SJCRH30 (cell line): ENCODE measurements at regions not wholly inside any gene's neighbourhood (a gene's known extent, or its start where the extent isn't known, plus 50 kb on each side); places are given as distances from the start of the nearest gene placed in this dataset.

ENCODE experiments used
- DNase-seq, 2 experiments: peaks; one replicate each; pipeline ENCODE4 v3.0.0-alpha.2; 2015 to 2020
- H3K27ac ChIP-seq: fragments of 250-450 bp; sonication (Bioruptor Pico); 2 replicates; pipeline ENCODE4 v1.5.1; 2020; ENCODE audit warnings: mild to moderate bottlenecking, moderate library complexity
- H3K27me3 ChIP-seq: fragments of 250-450 bp; sonication (Bioruptor Pico); 2 replicates; pipeline ENCODE4 v1.5.1; 2020; ENCODE audit warnings: mild to moderate bottlenecking, moderate library complexity
- H3K36me3 ChIP-seq: fragments of 250-450 bp; sonication (Bioruptor Pico); 2 replicates; pipeline ENCODE4 v1.5.1; 2020; ENCODE audit warnings: mild to moderate bottlenecking, moderate library complexity
- H3K4me1 ChIP-seq: fragments of 250-450 bp; sonication (Bioruptor Pico); 2 replicates; pipeline ENCODE4 v1.5.1; 2020; ENCODE audit warnings: mild to moderate bottlenecking, moderate library complexity
- H3K4me3 ChIP-seq: fragments of 250-450 bp; sonication (Bioruptor Pico); 2 replicates; pipeline ENCODE4 v1.5.1; 2020; ENCODE audit warnings: mild to moderate bottlenecking, moderate library complexity
- H3K9me3 ChIP-seq: fragments of 250-450 bp; sonication (Bioruptor Pico); replicated peaks from 2 replicates; pipeline ENCODE4 v1.5.1; 2020; ENCODE audit warnings: mild to moderate bottlenecking, moderate library complexity

DNA sequence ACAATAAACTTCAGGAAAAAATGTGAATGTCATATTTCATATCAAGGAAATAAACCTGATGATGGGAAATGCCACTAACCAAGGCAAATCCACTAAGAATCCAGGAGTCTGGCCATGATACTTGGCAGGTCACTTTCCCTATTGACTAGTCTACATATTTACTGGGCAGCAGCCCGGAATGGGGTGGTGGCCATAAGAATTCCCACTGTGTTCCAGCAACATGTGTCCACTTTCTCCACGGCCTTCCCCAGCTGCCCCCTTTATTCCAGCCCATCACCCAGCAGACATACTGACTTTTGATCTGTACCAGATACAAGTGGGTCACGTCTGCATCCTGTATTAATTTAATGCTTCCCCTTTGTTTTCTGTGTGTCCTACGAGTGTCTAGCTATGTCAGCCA, 234.5 kb upstream of the PRDM1 start:
- no peaks in the 10 kb centered on the region for H3K27me3 ChIP-seq
- DNase-seq = no peak
- H3K4me3 ChIP-seq = no peak overlapping the region
- no peaks in the 10 kb centered on the region for H3K36me3 ChIP-seq
- H3K27ac ChIP-seq = no peak overlapping the region
- no peaks in the 10 kb centered on the region for H3K4me1 ChIP-seq
- H3K9me3 ChIP-seq = no peaks in the 10 kb centered on the region

DNA sequence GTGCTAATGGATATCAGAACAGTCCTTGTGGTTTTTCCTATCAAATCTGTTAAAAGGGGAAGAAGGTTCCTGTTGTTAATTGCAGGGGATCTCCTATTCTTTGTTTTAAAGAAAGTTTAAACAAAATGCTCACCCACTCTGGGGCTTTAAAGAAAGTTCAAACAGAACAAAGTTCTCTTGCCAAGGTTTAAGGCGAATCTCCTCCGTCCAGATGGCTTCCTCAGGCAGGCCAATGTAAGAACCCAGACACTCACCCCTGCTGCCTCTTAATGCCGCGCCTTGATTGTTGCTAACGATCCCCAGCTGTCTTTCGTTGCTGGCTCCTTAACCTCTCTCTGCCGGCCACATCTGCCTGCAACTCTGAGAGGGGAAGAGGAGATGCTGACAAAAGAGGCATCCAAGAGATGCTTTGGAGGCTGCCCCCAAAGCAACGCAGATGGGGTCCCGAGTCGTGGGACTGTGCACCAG, 235.0 kb upstream of the PRDM1 start:
- no peaks in the 10 kb centered on the region for H3K36me3 ChIP-seq
- no peaks in the 10 kb centered on the region for H3K4me1 ChIP-seq
- H3K27ac ChIP-seq = no peak overlapping the region
- no peak overlapping the region for H3K4me3 ChIP-seq
- H3K9me3 ChIP-seq = no peaks in the 10 kb centered on the region
- no peaks in the 10 kb centered on the region for H3K27me3 ChIP-seq
- DNase-seq = no peak

DNA sequence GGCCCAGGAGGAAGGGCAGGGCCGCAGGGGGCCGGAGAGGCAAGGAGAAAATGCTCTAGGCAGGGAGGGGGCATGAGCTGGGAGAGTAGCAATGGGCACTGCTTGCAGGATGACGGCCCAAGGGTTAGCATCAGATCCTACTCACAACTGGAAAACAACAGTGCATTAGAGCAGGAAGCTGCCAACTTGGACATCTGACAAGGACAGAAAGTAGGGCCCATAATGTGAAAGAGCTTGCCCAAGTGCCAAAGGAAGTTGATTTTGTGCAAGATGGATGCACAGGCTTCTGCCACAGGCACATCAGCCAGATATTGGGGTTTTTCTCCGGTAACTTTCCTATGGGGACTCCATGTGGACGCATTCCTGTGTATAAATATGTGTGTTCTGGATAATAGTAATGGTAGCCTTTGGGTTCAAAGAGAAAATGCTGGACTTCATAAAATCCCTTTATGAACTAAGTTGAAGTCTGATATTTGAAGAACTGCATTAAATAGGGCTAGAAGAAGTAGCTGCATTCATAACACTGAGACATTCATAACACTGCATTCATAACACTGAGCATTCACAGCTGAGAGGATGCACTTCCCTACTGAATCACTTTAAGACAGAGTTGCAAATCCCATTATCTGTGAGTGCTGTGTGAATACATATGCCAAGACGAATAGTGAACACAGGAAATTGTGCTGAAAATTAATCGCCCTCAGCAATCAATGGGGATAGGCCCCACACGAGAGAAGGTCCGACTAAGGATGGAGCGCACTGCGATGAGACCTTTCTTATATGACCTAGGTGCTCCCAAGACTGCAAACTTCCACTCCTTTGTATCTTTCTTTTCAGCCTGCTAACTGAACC, 235.6 kb upstream of the PRDM1 start:
- Histone ChIP-seq H3K27me3 (no peaks in the 10 kb centered on the region), H3K27ac (no peak overlapping the region), H3K4me1 (no peaks in the 10 kb centered on the region), H3K9me3 (no peaks in the 10 kb centered on the region), H3K36me3 (no peaks in the 10 kb centered on the region), H3K4me3 (no peak overlapping the region)
- DNase-seq = no peak

DNA sequence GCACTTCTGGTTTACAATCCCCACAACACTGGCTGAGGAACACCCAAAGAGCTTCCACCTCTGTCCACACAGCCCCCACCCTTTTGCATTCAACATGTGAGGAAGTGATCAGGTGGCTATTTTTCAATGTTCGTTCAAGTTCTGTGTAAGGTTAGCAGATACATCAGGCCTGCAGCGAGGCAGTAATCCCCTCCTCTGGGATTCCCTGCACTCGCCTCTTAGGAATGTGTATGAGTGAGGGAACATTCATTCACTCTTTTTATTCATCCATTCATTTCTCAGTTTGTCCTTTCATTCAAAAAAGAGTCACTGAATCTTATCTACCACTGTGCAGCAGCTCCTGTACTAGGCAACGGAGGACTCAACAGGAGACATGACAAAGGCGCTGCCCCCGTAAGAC, 236.4 kb upstream of the PRDM1 start:
- no peak for DNase-seq
- H3K4me3 ChIP-seq = no peak overlapping the region
- no peaks in the 10 kb centered on the region for H3K36me3 ChIP-seq
- no peaks in the 10 kb centered on the region for H3K27me3 ChIP-seq
- no peaks in the 10 kb centered on the region for H3K9me3 ChIP-seq
- H3K27ac ChIP-seq = no peak overlapping the region
- no peaks in the 10 kb centered on the region for H3K4me1 ChIP-seq

DNA sequence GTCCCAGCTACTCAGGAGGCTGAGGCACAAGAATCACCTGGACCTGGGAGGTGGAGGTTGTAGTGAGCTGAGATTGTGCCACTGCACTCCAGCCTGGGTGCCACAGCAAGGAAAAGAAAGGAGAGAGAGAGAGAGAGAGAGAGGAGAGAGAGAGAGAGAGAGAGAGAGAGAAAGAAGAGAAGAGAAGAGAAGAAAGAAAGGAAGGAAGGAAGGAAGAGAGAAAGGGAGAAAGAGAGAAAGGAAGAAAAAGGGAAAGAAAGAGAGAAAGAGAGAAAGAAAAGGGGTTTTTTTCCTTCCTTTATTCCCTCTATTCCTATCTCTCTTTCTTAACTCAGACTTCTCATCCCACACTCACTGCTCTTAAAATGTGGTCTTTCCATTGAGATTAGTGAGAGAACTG, 238.7 kb upstream of the PRDM1 start:
- no peaks in the 10 kb centered on the region for H3K4me1 ChIP-seq
- no peak overlapping the region for H3K27ac ChIP-seq
- no peak overlapping the region for H3K4me3 ChIP-seq
- no peaks in the 10 kb centered on the region for H3K36me3 ChIP-seq
- H3K27me3 ChIP-seq = no peaks in the 10 kb centered on the region
- H3K9me3 ChIP-seq = no peaks in the 10 kb centered on the region
- DNase-seq = no peak

DNA sequence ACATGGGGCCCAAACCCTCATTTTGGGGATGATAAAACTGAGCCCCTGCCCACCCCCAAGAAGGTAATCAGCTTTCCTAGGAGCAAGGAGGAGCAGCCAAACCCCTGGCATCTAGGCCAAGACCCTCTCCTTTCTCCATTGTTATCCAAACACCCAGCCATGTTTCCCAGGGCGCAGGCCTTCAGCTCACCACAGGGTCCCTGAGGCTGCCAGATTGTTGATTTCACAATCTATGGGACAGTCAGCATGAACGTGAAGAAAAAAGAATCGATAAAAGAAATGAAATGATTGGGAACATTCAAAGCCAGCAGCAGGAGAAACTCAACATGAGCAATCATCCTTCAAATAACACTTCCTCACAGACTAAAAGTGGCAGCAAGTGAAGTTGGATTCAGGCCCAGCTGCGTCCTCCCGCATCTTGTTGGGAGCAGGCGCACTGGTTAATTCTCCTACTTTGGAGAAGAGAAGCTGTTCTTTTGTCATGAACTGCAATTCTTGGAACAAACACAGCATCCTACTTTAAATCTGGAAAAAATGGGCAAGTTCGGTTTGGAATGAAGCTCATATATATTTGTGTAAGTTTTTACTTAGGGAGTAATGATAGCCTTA, 241.8 kb upstream of the PRDM1 start:
- Histone ChIP-seq H3K9me3 (no peaks in the 10 kb centered on the region), H3K4me1 (no peaks in the 10 kb centered on the region), H3K36me3 (no peaks in the 10 kb centered on the region), H3K27ac (no peak overlapping the region), H3K27me3 (no peaks in the 10 kb centered on the region), H3K4me3 (no peak overlapping the region)
- DNase-seq = no peak

DNA sequence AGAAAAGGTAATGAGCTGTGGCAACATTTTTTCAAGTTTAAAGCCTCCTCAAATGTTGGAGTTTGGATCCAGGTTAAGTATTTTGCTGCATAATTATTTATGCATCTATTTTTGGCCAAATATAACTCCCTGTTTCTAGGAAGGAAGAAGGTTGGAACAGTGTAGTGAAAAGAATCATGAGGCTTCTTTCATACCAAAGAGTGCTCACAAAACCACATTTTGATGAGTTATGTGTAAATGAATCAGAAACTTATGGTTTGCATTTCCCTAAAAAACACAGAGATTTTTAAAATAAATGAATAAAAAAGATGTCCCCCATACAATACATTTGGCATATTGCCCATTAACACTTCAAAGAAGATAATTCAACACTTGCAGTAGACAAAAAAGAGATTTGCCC, 246.9 kb upstream of the PRDM1 start:
- no peak overlapping the region for H3K27ac ChIP-seq
- no peak overlapping the region for H3K4me3 ChIP-seq
- no peak for DNase-seq
- H3K36me3 ChIP-seq = no peaks in the 10 kb centered on the region
- no peaks in the 10 kb centered on the region for H3K27me3 ChIP-seq
- no peaks in the 10 kb centered on the region for H3K4me1 ChIP-seq
- H3K9me3 ChIP-seq = no peaks in the 10 kb centered on the region

DNA sequence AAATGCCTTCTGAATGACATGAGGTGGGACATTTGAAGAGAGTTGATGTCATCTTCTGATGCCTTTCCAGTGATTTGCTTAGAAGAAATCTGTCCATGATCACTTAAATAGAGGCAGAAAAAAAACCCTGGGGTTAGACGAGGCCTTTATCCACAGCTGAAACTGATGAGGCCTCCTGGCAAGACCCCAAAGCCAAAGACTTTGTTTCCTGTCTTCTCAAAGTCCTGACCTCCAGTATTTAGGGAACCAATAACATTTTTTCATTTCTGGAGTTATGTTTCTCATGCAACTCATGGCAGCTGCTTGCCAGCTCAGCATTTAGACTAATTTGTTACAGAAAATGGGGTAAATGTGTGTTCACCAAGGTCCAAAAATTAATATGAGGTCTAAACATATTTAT, 248.0 kb upstream of the PRDM1 start:
- DNase-seq = no peak
- Histone ChIP-seq H3K36me3 (no peaks in the 10 kb centered on the region), H3K27me3 (no peaks in the 10 kb centered on the region), H3K4me3 (no peak overlapping the region), H3K4me1 (no peaks in the 10 kb centered on the region), H3K9me3 (no peaks in the 10 kb centered on the region), H3K27ac (no peak overlapping the region)

DNA sequence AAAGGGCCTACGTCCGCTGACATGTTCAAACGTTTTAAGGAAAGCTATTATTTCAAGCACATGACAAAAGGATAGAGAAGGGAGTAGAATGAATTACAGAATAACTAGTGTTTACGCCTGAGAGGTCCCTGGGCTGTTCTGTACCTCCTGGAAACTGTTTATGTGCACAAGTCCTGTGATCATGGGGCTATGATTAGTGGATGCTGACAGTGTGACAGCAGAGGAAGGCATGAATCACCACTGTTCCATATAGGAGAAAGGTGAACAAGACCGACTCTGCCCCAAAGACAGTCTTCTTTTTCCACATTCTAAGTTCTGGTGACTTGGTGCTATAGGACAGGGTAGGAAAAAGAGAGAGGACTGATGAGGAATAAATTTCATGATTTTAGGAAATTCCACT, 249.2 kb upstream of the PRDM1 start:
- Histone ChIP-seq H3K36me3 (no peaks in the 10 kb centered on the region), H3K9me3 (no peaks in the 10 kb centered on the region), H3K4me3 (no peak overlapping the region), H3K27me3 (no peaks in the 10 kb centered on the region), H3K4me1 (no peaks in the 10 kb centered on the region), H3K27ac (no peak overlapping the region)
- DNase-seq = no peak

DNA sequence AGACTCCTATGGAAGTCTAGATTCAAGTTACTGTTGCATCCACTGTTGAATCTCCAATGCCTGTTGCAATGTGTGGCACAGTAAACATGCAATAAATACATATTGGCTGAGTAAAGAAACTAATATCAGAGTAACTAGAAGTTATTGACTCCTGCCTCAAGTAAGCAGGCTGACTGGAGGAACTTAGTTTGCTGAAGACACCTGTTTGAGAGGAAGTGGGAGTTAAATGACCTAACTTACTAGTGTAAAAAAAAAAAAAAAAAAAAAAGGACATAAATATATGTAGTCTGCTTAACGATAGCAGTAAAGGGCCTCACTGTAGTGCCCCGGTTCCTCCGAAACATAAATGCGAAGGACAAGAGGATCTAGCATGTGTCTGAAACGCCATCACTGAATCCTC, 249.8 kb upstream of the PRDM1 start:
- no peak for DNase-seq
- Histone ChIP-seq H3K36me3 (no peaks in the 10 kb centered on the region), H3K4me1 (no peaks in the 10 kb centered on the region), H3K4me3 (no peak overlapping the region), H3K27ac (no peak overlapping the region), H3K27me3 (no peaks in the 10 kb centered on the region), H3K9me3 (no peaks in the 10 kb centered on the region)

DNA sequence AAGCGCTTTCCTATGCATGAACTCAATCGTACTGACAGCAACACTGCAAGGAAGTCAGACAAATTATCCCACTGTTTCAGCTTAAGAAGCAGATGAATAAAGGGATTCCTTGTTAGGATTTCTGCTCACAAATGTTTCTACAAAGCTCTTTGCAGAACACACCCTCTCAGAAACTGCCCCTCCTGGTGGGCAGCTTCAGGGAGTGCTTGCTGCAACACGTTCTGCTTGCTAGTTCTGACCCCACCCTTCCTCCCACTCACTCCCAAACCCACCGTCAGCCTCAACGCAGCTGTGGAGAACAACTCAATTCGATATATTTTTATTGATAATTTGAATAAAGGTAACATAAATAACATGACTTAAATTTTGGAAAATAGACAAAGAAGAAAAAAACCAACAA, 250.8 kb upstream of the PRDM1 start:
- Histone ChIP-seq H3K4me1 (no peaks in the 10 kb centered on the region), H3K27me3 (no peaks in the 10 kb centered on the region), H3K36me3 (no peaks in the 10 kb centered on the region), H3K27ac (no peak overlapping the region), H3K9me3 (no peaks in the 10 kb centered on the region), H3K4me3 (no peak overlapping the region)
- peak in 1 of 2 experiments; percentile 11 for DNase-seq

DNA sequence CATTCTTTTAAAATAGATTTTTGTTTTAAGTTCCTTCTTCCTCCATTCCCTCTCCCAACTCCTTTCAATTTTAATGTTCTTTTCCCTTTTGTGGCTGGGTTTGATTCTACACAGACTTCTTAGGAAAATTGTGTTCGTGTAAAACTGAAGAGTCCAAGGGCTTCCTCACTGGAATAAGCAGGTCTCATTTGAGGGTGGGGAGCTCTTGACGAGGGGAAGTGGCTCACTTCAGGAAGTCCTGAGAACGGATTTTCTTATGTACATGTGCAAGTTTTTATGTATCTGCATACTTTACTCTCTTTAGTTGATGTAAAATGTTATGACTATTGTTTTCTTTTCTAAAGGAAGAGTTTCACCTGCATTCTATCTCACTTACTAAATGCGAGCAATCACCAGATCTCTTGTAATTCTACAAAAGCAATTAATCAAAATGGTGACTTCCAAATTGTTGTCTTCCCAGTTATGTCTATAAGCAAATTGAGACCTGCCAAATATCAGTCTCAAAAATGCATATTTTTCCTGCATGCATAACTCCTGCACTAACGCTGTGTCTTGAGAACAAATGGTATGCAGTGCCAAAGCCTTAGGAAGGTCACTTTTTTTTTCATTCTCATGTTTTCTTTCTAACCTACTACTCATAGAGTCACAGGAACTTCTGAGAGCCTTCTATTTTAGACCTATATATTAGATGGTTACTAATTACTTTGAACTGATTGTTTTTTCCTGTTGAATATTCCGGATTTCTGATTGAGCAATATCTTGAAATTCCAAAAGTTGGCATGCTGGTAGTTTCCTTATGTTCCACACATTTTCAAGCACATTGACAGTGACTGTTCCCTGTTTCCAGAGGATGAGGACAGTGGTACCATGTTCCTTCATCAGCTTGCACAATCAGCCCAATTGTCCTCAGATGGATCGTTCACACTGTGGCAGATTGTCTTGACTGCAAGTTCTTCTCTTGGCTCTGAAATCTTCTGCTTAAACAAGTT, 251.9 kb upstream of the PRDM1 start:
- no peak overlapping the region for H3K27ac ChIP-seq
- DNase-seq = no peak
- H3K4me3 ChIP-seq = no peak overlapping the region

DNA sequence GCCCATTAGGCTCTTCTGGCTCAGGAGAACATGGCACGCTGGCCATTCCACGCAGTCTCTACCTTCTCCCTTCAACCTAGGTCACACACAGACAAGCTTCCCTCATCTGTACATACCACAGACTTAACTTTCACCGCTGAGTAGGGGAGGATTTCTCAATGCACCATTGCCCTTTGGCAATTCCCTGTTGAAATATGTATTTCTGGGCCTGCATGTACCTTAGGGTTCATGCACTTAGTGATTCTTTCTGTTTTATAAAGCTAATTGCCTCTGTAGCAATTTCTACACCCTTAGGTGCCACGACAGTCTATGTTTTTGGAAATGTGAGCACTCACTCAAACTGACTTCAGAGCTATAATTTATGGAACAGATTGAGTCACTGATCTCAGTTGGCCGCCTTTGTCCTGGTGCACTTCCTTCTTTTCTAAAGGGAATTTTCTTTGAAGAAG, 253.8 kb upstream of the PRDM1 start:
- no peak for DNase-seq
- no peaks in the 10 kb centered on the region for H3K36me3 ChIP-seq
- no peak overlapping the region for H3K27ac ChIP-seq
- H3K9me3 ChIP-seq = no peaks in the 10 kb centered on the region
- H3K4me1 ChIP-seq = no peaks in the 10 kb centered on the region
- no peaks in the 10 kb centered on the region for H3K27me3 ChIP-seq
- no peak overlapping the region for H3K4me3 ChIP-seq

More for the DNA sequence above, 251.9 kb upstream of the PRDM1 start:
- Histone ChIP-seq H3K36me3 (no peaks in the 10 kb centered on the region), H3K4me1 (no peaks in the 10 kb centered on the region), H3K9me3 (no peaks in the 10 kb centered on the region), H3K27me3 (no peaks in the 10 kb centered on the region)

DNA sequence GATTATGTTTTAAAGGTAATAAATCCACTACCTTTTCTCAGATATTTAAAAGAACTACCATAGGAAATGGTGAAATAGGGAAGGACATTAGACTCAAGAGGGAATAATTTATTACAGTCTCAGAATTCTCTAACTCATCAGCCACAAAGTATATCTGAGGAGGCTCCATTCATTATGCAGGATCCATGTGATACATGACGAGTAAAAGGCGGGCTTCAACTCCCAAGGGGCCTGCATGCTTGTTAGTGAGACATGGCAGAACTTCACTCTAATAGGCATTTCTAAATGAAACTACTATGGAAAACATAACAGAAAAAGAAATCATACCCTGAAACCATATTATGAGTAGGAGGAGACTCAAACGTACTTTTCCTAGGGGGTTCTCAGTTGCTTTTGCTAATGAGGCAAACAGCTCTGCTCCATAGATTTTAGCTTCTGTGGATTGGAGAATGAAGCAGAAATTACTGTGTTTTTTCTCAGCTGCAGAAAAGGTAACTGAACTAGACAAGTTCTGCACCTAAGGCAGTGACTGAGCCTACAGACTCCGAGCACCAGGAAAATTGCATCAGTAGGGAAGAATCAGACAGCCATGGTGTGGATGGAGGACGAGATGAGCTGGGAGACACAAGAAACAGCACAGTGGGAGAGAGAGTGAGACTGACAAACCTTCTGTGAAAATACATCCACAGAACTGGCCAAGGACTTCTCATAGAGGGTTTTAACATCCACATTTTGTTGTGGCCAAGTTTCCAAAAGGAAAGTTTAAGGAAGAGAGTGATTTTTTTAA, 254.6 kb upstream of the PRDM1 start:
- Histone ChIP-seq H3K27ac (no peak overlapping the region), H3K27me3 (no peaks in the 10 kb centered on the region), H3K36me3 (no peaks in the 10 kb centered on the region), H3K4me3 (no peak overlapping the region), H3K9me3 (no peaks in the 10 kb centered on the region), H3K4me1 (no peaks in the 10 kb centered on the region)
- peak; percentile 17 to 30 for DNase-seq
